ENCODE measurements at regions not wholly inside any gene's neighbourhood (a gene's known extent, or its start where the extent isn't known, plus 50 kb on each side); places are given as distances from the start of the nearest gene placed in this dataset.

DNA sequence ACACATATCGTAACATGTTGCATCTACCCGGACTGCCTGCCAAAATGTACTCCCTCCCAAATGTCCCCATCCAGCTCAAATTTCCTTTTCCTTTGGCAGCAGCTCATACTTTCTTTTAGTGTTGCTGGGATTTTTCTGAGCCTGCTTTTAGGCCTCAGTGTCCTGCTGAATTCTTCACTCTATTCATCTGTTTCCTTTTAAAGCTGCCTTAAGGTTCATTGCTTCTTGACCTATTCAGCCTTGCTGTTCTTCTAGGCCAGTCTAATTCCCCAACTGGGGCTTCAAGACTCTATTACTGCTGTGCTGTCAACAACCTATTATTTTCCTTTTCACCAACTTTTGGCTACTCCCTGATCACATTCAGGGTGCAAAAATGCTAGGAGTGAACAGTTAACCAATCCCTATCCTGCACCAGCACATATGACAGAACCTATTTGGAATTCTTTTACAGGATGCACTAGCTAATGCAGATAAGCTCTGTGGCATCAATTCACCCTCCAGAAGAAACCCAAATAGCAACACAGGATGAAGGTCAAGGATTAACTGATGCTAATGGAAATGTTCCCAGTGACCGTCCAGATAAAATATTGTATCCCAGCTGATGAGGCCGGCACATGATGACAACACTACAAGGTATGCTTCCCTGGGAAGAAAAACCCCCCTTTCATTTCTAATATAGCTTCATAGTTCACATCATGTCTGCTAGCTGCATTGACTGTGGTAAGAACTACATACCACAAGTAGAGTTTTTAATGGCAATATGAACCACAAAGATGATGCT, 114.7 kb upstream of the TTC29 start:
- TF ChIP-seq, protein P1, sequence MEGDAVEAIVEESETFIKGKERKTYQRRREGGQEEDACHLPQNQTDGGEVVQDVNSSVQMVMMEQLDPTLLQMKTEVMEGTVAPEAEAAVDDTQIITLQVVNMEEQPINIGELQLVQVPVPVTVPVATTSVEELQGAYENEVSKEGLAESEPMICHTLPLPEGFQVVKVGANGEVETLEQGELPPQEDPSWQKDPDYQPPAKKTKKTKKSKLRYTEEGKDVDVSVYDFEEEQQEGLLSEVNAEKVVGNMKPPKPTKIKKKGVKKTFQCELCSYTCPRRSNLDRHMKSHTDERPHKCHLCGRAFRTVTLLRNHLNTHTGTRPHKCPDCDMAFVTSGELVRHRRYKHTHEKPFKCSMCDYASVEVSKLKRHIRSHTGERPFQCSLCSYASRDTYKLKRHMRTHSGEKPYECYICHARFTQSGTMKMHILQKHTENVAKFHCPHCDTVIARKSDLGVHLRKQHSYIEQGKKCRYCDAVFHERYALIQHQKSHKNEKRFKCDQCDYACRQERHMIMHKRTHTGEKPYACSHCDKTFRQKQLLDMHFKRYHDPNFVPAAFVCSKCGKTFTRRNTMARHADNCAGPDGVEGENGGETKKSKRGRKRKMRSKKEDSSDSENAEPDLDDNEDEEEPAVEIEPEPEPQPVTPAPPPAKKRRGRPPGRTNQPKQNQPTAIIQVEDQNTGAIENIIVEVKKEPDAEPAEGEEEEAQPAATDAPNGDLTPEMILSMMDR (IDR thresholded peaks at IDR 0.05; ENCODE audit: borderline replicate concordance, insufficient read depth, low read depth, low read length) = no peak
- H3K4me3 ChIP-seq (ENCODE audit: low read depth, low read length) = no peak overlapping the region

DNA sequence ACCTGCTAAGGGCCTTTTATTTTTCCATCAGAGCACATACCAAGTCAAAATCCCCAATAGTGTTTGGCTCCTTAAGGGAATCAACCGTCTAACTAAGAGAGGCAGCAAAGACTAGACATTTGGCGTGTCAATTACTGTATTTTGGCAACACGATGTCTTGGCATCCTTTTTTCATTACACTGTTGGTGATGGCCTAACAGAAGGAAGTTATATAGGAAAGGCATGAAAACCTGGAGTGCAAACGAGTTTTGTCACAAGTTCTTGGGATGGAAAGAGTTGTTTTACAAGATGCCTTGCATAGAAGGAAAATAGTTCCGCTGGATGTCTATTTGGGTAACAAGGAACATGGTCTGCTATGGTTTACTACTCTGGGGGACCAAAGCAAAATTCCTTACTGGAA, 119.2 kb upstream of the TTC29 start:
- TF ChIP-seq, protein P1 (IDR thresholded peaks at IDR 0.05; ENCODE audit: borderline replicate concordance, insufficient read depth, low read depth, low read length) = no peak
- no peak overlapping the region for H3K4me3 ChIP-seq (ENCODE audit: low read depth, low read length)

DNA sequence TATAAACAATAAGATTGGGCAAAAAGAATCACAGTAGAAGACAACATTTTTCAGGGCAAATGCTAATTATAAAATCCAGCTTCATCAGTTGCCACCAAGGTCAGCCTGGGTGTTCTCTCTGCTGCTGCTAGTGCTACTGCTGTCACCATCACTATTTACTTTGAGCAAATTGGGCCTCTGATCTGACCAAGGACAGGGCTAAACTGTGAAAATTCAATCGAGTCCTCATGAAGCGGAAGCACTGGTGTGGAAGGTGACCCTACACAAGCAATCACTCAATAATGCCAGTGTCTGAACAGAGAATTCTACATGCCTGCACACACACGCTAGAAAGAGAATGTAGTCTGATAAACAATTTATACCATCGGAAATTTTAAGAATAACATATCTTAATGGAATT, 122.9 kb upstream of the TTC29 start:
- no peak overlapping the region for H3K4me3 ChIP-seq (ENCODE audit: low read depth, low read length)
- TF ChIP-seq, protein P1 (IDR thresholded peaks at IDR 0.05; ENCODE audit: borderline replicate concordance, insufficient read depth, low read depth, low read length) = no peak

DNA sequence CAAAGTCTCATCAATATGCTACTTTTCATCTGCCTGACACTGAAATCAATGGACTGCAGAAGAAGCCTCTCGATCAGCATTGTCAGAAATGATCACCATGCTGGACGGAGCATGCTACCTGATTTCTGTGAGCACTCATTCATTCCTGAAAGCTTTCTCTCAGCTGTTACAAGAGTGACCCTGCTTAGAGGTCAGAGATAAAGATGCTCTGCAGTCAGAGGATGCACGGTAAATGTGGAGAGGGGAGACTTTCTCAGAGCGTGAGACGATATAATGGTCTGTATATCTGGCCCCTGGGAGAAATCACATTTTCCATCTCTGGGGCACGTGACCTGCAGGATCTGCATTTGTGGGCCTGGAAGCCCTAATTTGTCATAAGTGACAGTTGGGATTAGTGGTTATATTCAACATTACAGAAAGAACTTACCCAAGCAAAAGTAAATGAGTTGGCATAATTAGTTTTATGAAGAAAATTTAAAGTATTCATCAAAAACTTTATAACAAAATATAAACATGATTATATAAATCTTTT, 125.6 kb upstream of the TTC29 start:
- TF ChIP-seq, protein P1 (IDR thresholded peaks at IDR 0.05; ENCODE audit: borderline replicate concordance, insufficient read depth, low read depth, low read length) = no peak
- no peak overlapping the region for H3K4me3 ChIP-seq (ENCODE audit: low read depth, low read length)

DNA sequence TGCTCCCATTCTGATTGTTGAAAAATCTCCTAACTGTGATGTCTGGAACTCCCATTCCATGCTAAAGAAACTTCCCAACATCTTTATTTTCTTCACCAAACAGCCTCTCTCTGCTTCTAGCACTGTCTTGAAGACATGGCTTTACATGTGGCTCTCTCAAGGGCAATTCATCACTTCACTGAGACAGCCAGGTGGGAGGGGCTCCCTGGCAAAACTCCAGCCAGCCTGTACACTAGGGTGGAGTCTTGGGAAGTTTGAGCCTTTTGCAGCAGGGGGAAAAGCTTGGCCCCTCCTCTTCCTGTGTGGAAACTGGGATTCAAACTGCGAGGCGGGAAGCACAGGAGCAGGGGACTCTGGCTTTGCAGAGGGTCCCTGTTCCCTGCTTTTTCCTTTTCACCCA, 130.5 kb upstream of the TTC29 start:
- no peak overlapping the region for H3K4me3 ChIP-seq (ENCODE audit: low read depth, low read length)
- TF ChIP-seq, protein P1 (IDR thresholded peaks at IDR 0.05; ENCODE audit: borderline replicate concordance, insufficient read depth, low read depth, low read length) = no peak

DNA sequence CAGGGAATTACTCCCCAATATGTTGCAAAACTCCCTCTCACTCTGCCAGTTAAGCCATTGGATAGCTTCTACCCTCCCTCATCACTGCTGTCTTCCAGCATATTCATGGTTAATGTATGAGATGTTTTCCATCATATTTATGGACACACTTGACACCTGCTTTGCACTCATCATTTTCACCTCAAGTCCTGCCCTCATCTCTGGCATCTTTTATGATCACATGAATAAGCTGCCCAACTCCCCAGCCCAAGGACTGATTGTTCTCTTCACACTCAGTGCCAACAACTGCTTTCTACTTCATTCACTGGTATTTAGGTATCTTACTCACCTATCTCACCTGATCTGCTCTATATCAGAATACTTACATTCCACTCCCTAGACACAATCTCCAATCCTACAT, 131.1 kb upstream of the TTC29 start:
- TF ChIP-seq, protein P1 (IDR thresholded peaks at IDR 0.05; ENCODE audit: borderline replicate concordance, insufficient read depth, low read depth, low read length) = no peak

DNA sequence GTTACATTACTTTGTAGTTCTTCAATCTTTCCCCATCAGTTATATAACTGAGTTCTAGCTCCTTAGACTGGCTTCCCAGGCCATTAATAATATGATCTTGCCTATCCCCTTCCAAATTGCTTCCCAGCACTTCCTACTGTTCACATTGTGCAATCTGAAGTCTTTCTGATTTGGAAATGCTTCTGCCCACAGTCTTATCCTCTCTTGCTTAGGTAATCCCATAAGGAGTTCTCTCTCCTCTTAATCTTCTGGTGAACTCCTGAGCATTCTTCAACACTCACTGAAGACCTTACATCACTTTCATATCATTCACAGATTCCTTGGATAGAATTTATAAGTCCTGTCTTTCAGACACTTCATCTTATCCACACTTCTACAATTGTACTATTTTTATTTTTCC, 132.7 kb upstream of the TTC29 start:
- no peak overlapping the region for H3K4me3 ChIP-seq (ENCODE audit: low read depth, low read length)
- TF ChIP-seq, protein P1 (IDR thresholded peaks at IDR 0.05; ENCODE audit: borderline replicate concordance, insufficient read depth, low read depth, low read length) = no peak

More for the DNA sequence above, 131.1 kb upstream of the TTC29 start:
- no peak overlapping the region for H3K4me3 ChIP-seq (ENCODE audit: low read depth, low read length)

Measured in GM12875 (cell line).